ENCODE measurements at regions not wholly inside any gene's neighbourhood (a gene's known extent, or its start where the extent isn't known, plus 50 kb on each side); places are given as distances from the start of the nearest gene placed in this dataset.

GRCh38 chr9:71581101-71581500, 187.2 kb downstream of the CEMIP2 start:
- Mint-ChIP-seq H3K36me3 (ENCODE audit: low read depth) (no peaks in the 10 kb centered on the region), H3K27me3 (ENCODE audit: insufficient read depth) (peaks cover 7% of the 10 kb centered on the region), H3K27ac (no peak overlapping the region), H3K4me3 (no peak overlapping the region), H3K9me3 (no peaks in the 10 kb centered on the region), H3K4me1 (ENCODE audit: low read depth) (no peaks in the 10 kb centered on the region)
- no peak for DNase-seq
- TF ChIP-seq, protein P1, sequence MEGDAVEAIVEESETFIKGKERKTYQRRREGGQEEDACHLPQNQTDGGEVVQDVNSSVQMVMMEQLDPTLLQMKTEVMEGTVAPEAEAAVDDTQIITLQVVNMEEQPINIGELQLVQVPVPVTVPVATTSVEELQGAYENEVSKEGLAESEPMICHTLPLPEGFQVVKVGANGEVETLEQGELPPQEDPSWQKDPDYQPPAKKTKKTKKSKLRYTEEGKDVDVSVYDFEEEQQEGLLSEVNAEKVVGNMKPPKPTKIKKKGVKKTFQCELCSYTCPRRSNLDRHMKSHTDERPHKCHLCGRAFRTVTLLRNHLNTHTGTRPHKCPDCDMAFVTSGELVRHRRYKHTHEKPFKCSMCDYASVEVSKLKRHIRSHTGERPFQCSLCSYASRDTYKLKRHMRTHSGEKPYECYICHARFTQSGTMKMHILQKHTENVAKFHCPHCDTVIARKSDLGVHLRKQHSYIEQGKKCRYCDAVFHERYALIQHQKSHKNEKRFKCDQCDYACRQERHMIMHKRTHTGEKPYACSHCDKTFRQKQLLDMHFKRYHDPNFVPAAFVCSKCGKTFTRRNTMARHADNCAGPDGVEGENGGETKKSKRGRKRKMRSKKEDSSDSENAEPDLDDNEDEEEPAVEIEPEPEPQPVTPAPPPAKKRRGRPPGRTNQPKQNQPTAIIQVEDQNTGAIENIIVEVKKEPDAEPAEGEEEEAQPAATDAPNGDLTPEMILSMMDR (IDR thresholded peaks at IDR 0.05): no peak

- no peaks in the 10 kb centered on the region for H3K36me3 Mint-ChIP-seq (ENCODE audit: low read depth)
- no peaks in the 10 kb centered on the region for H3K9me3 Mint-ChIP-seq
These were observed 197.1 kb downstream of the CEMIP2 start for GRCh38 chr9:71571186-71571585.

GRCh38 chr9:71567890-71568289, 200.4 kb downstream of the CEMIP2 start:
- H3K9me3 Mint-ChIP-seq: no peaks in the 10 kb centered on the region
- peaks cover 6% of the 10 kb centered on the region; the same call in 1 of the 2 replicates for H3K27me3 Mint-ChIP-seq (ENCODE audit: insufficient read depth)
- no peaks in the 10 kb centered on the region for H3K36me3 Mint-ChIP-seq (ENCODE audit: low read depth)
- no peaks in the 10 kb centered on the region for H3K4me1 Mint-ChIP-seq (ENCODE audit: low read depth)
- no peak for DNase-seq
- H3K27ac Mint-ChIP-seq: no peak overlapping the region
- no peak overlapping the region for H3K4me3 Mint-ChIP-seq
- TF ChIP-seq, protein P1 (IDR thresholded peaks at IDR 0.05): no peak

More at GRCh38 chr9:71571186-71571585, 197.1 kb downstream of the CEMIP2 start:
- no peak overlapping the region for H3K4me3 Mint-ChIP-seq
- no peak for DNase-seq
- H3K27me3 Mint-ChIP-seq (ENCODE audit: insufficient read depth): peaks cover 3% of the 10 kb centered on the region; the same call in 1 of the 2 replicates
- TF ChIP-seq, protein P1 (IDR thresholded peaks at IDR 0.05): no peak
- no peak overlapping the region for H3K27ac Mint-ChIP-seq
- H3K4me1 Mint-ChIP-seq (ENCODE audit: low read depth): no peaks in the 10 kb centered on the region

DNA sequence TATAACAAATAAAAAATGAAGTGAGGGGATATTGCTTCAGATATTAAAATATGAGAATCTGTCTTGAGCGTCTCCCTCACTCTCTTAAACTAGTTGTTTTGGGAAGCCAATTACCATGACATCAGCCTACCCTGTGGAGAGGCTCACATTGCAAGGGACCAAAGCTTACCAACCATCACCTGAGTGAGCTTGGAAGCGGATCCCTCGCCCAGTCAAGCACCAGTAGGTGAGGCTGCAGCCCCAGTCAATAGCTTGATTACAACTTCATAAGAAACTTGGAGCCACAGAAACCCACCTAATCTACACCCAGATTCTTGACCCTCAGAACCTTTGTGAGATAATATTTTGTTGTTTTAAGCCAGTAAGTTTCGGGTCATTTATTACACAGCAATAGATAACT, 206.2 kb downstream of the CEMIP2 start:
- Mint-ChIP-seq H3K36me3 (ENCODE audit: low read depth) (no peaks in the 10 kb centered on the region), H3K27me3 (ENCODE audit: insufficient read depth) (peaks cover 8% of the 10 kb centered on the region), H3K9me3 (no peaks in the 10 kb centered on the region), H3K4me1 (ENCODE audit: low read depth) (no peaks in the 10 kb centered on the region), H3K27ac (no peak overlapping the region), H3K4me3 (no peak overlapping the region)
- no peak for DNase-seq
- TF ChIP-seq, protein P1 (IDR thresholded peaks at IDR 0.05): no peak

GRCh38 chr9:71557310-71557709, 211.0 kb downstream of the CEMIP2 start:
- H3K27ac Mint-ChIP-seq: no peak overlapping the region
- no peak overlapping the region for H3K4me3 Mint-ChIP-seq
- TF ChIP-seq, protein P1 (IDR thresholded peaks at IDR 0.05): no peak
- no peaks in the 10 kb centered on the region for H3K9me3 Mint-ChIP-seq
- H3K36me3 Mint-ChIP-seq (ENCODE audit: low read depth): no peaks in the 10 kb centered on the region
- DNase-seq: no peak
- H3K4me1 Mint-ChIP-seq (ENCODE audit: low read depth): no peaks in the 10 kb centered on the region
- peaks cover 6% of the 10 kb centered on the region for H3K27me3 Mint-ChIP-seq (ENCODE audit: insufficient read depth)

GRCh38 chr9:71552480-71552879, 215.8 kb downstream of the CEMIP2 start:
- no peak overlapping the region for H3K27ac Mint-ChIP-seq

More at GRCh38 chr9:71552480-71552879, 215.8 kb downstream of the CEMIP2 start:
- no peak overlapping the region for H3K4me3 Mint-ChIP-seq
- H3K9me3 Mint-ChIP-seq: no peaks in the 10 kb centered on the region
- no peaks in the 10 kb centered on the region for H3K4me1 Mint-ChIP-seq (ENCODE audit: low read depth)
- peaks cover 1% of the 10 kb centered on the region for H3K27me3 Mint-ChIP-seq (ENCODE audit: insufficient read depth)
- no peaks in the 10 kb centered on the region for H3K36me3 Mint-ChIP-seq (ENCODE audit: low read depth)
- TF ChIP-seq, protein P1 (IDR thresholded peaks at IDR 0.05): no peak
- DNase-seq: no peak

All from HFFc6 (cell line).